ENCODE measurements at regions not wholly inside any gene's neighbourhood (a gene's known extent, or its start where the extent isn't known, plus 50 kb on each side); places are given as distances from the start of the nearest gene placed in this dataset.
"Not testable (repeated sequence)": the region's sequence is repeated elsewhere in the genome, so short reads cannot be mapped to it uniquely, and the experiment has no call there.

GRCh38 chr5:174504266-174504726, 220.1 kb upstream of the MSX2 start:
- DNase-seq (ENCODE audit: low spot score) = no peak
- no peak for ATAC-seq

GRCh38 chr5:174505621-174506020, 218.8 kb upstream of the MSX2 start:
- ATAC-seq = no peak
- no peak for DNase-seq (ENCODE audit: low spot score)

GRCh38 chr5:174510782-174511453, 213.5 kb upstream of the MSX2 start:
- DNase-seq (ENCODE audit: low spot score); ATAC-seq: not testable (repeated sequence)

GRCh38 chr5:174511714-174512253, 212.6 kb upstream of the MSX2 start:
- DNase-seq (ENCODE audit: low spot score) (no peak), ATAC-seq (no peak)

GRCh38 chr5:174514325-174514724, 210.1 kb upstream of the MSX2 start:
- ATAC-seq = no peak
- DNase-seq (ENCODE audit: low spot score) = no peak

GRCh38 chr5:174514983-174515394, 209.4 kb upstream of the MSX2 start:
- DNase-seq (ENCODE audit: low spot score) (no peak), ATAC-seq (no peak)

- no peak for DNase-seq (ENCODE audit: low spot score)
- ATAC-seq = no peak
Observed at GRCh38 chr5:174516741-174517140, 207.6 kb upstream of the MSX2 start.

GRCh38 chr5:174518512-174518911, 205.9 kb upstream of the MSX2 start:
- ATAC-seq (no peak), DNase-seq (ENCODE audit: low spot score) (no peak)

- ATAC-seq (no peak), DNase-seq (ENCODE audit: low spot score) (no peak)
Observed at GRCh38 chr5:174520420-174521396, 203.7 kb upstream of the MSX2 start.

- DNase-seq (ENCODE audit: low spot score) = no peak
- no peak for ATAC-seq
Observed at GRCh38 chr5:174521449-174521848, 202.9 kb upstream of the MSX2 start.

GRCh38 chr5:174522480-174523260, 201.7 kb upstream of the MSX2 start:
- no peak for DNase-seq (ENCODE audit: low spot score)
- ATAC-seq = no peak

GRCh38 chr5:174523311-174524071, 200.9 kb upstream of the MSX2 start:
- ATAC-seq = no peak
- no peak for DNase-seq (ENCODE audit: low spot score)

- no peak for ATAC-seq
- no peak for DNase-seq (ENCODE audit: low spot score)
Observed at GRCh38 chr5:174524351-174524750, 200.0 kb upstream of the MSX2 start.

- ATAC-seq = no peak
Observed at GRCh38 chr5:174526177-174526576, 198.2 kb upstream of the MSX2 start.

GRCh38 chr5:174527916-174528540, 196.4 kb upstream of the MSX2 start:
- ATAC-seq = no peak

More at GRCh38 chr5:174526177-174526576, 198.2 kb upstream of the MSX2 start:
- no peak for DNase-seq (ENCODE audit: low spot score)

GRCh38 chr5:174528821-174529544, 195.4 kb upstream of the MSX2 start:
- DNase-seq (ENCODE audit: low spot score) (no peak), ATAC-seq (no peak)

More at GRCh38 chr5:174527916-174528540, 196.4 kb upstream of the MSX2 start:
- DNase-seq (ENCODE audit: low spot score) = no peak

GRCh38 chr5:174529925-174530681, 194.3 kb upstream of the MSX2 start:
- no peak for ATAC-seq
- DNase-seq (ENCODE audit: low spot score) = no peak

GRCh38 chr5:174531782-174532191, 192.6 kb upstream of the MSX2 start:
- ATAC-seq = no peak
- DNase-seq (ENCODE audit: low spot score) = no peak
